Esophagus squamous epithelium (tissue), 5 donors: ENCODE measurements at regions not wholly inside any gene's neighbourhood (a gene's known extent, or its start where the extent isn't known, plus 50 kb on each side); places are given as distances from the start of the nearest gene placed in this dataset.
A peak's percentile ranks its signal among the peaks of the same experiment; 100 is the strongest.

Source experiments
- DNase-seq: peaks from one replicate; lab custom pipeline; 2025; lab: John Stamatoyannopoulos, UW
- H3K27ac ChIP-seq, 4 donors: fragments of 200-600 bp; sonication (generic); one replicate each; pipeline ENCODE4 v1.5.1; 2016 to 2019; ENCODE audit warnings: mild to moderate bottlenecking in 1 of 4
- H3K27me3 ChIP-seq, 4 donors: fragments of 200-600 bp; sonication (generic); 1 replicate in 3 of 4; 2 replicates in 1 of 4; pipeline versions ENCODE4 v1.5.1 to v1.6.0; 2017 to 2021; ENCODE audit warnings: antibody characterized with exemption in 1 of 4
- H3K36me3 ChIP-seq, 3 donors: fragments of 200-600 bp; sonication (generic); one replicate each; pipeline ENCODE4 v1.5.1; 2016 to 2019
- H3K4me1 ChIP-seq, 3 donors: fragments of 200-600 bp; sonication (generic); one replicate each; pipeline ENCODE4 v1.5.1; 2017 to 2019
- H3K4me3 ChIP-seq, 4 donors: fragments of 200-600 bp; sonication (generic); 1 replicate in 3 of 4; 2 replicates in 1 of 4; pipeline ENCODE4 v1.5.1; 2016 to 2019; ENCODE audit warnings: mild to moderate bottlenecking in 2 of 4, moderate library complexity in 1 of 4
- H3K9me3 ChIP-seq, 3 donors: fragments of 200-600 bp; sonication (generic); one replicate each; pipeline ENCODE4 v1.5.1; 2016 to 2019
- POLR2A ChIP-seq, 4 donors: fragments of 450-650 bp; IDR thresholded peaks; one replicate each; pipeline ENCODE4 v1.6.1; 2017; ENCODE audit warnings: antibody characterized with exemption in 4 of 4, mild to moderate bottlenecking in 4 of 4, moderate library complexity in 3 of 4
- WGBS, 2 donors: methylation state at CpG; one replicate each; pipeline ENCODE4 v1.1.5; 2018; 5-methylcytosine and 5-hydroxymethylcytosine counted together
- intact Hi-C: fragments of 100-400 bp; cut with DNase I; formaldehyde crosslinking; loops from one replicate; pipeline ENCODE4 v1.15.0; 2022
- TF ChIP-seq, protein P1 (sequence below), 6 experiments: fragments of 450-650 bp in 4 of 6; fragments of 200-600 bp in 2 of 6; sonication (generic) in 2 of 6; IDR thresholded peaks; one replicate each; pipeline ENCODE4 v1.5.1; 2016 to 2019; ENCODE audit warnings: antibody characterized with exemption in 6 of 6, mild to moderate bottlenecking in 4 of 6, moderate library complexity in 4 of 6
- donor health status: DM: yes; HTN: yes; CAD: no.

DNA sequence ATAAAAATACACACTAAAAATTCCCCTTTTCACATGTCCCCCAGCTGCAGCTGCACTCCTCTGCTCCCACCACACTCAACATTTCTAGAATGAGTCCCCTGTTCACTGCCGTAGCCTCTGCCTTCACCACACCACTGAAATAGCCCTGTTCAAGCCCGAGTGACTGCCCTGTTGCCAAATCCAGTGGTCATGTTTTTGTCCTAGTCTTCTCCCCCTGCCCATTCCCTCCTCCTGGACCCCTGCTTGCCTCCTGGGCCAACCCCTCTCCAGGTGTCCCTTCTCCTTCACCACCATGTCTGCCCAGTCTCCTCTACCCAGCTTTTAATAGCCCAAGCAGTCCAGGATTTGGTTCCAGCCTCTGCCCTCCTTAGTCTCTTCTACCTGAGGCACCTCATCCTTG lies 97.1 kb upstream of the LGALSL start:
- no peak for TF ChIP-seq POLR2A (IDR thresholded peaks at IDR 0.05)
- H3K9me3 ChIP-seq, result no peaks in the 10 kb centered on the region
- H3K4me1 ChIP-seq, result peaks cover 16 to 50% (median 24%) of the 10 kb centered on the region in 3 donors
- no peak overlapping the region for H3K4me3 ChIP-seq
- intact Hi-C loops, result no loop called here
- no peaks in the 10 kb centered on the region for H3K27me3 ChIP-seq
- H3K27ac ChIP-seq, result no peak overlapping the region
- H3K36me3 ChIP-seq, result no peaks in the 10 kb centered on the region
- WGBS, 2 donors, result 77 to 85% methylated on average over 2 of the region's 2 CpGs
- DNase-seq, result no peak

DNA sequence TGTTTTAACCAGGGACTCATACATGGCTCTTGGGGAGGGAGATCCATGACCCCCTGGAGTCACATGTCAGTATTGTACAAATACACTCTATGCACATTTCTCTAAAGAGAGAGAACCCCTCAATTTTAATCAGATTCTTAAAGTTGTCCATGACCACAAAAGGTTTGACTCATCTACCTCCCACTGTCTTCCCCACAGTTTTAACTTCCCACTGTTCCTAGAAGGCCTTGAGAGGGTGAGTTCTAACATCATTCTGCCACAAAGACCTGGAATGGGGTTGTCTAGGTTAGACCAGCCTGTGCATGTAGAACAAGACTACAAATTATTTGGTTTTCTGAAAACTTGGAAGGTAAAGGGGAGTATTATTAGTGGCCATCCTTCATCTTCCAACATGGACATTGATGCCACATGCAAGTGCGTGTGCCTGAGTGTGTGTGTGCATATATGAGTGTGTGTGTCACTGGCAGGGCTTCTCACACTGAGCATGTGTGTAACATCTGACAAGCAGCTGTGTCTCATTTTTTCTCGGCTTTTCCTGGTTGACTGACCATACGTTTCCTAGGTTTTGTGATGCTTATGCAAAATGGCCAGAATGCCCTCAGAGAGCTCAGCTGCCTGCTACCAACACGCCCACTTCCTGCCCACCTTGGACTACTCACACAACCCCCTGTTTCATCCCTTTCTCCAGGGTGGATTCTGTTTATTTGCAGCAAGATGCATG lies 94.6 kb upstream of the LGALSL start:
- no peaks in the 10 kb centered on the region for H3K9me3 ChIP-seq
- H3K4me1 ChIP-seq, result peaks cover 20 to 73% (median 37%) of the 10 kb centered on the region in 3 donors
- no peak for DNase-seq
- intact Hi-C loops, result no loop called here
- H3K4me3 ChIP-seq, result peak overlapping the region in 2 of 4 donors; percentile 2 to 5
- peak overlapping the region; percentile 69 to 92 (median 84) for H3K27ac ChIP-seq
- TF ChIP-seq, protein P1, sequence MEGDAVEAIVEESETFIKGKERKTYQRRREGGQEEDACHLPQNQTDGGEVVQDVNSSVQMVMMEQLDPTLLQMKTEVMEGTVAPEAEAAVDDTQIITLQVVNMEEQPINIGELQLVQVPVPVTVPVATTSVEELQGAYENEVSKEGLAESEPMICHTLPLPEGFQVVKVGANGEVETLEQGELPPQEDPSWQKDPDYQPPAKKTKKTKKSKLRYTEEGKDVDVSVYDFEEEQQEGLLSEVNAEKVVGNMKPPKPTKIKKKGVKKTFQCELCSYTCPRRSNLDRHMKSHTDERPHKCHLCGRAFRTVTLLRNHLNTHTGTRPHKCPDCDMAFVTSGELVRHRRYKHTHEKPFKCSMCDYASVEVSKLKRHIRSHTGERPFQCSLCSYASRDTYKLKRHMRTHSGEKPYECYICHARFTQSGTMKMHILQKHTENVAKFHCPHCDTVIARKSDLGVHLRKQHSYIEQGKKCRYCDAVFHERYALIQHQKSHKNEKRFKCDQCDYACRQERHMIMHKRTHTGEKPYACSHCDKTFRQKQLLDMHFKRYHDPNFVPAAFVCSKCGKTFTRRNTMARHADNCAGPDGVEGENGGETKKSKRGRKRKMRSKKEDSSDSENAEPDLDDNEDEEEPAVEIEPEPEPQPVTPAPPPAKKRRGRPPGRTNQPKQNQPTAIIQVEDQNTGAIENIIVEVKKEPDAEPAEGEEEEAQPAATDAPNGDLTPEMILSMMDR (IDR thresholded peaks at IDR 0.05), result no peak
- TF ChIP-seq POLR2A (IDR thresholded peaks at IDR 0.05), result no peak
- 44 to 45% methylated on average over 4 of the region's 4 CpGs for WGBS, 2 donors
- H3K27me3 ChIP-seq, result no peaks in the 10 kb centered on the region
- H3K36me3 ChIP-seq, result no peaks in the 10 kb centered on the region

DNA sequence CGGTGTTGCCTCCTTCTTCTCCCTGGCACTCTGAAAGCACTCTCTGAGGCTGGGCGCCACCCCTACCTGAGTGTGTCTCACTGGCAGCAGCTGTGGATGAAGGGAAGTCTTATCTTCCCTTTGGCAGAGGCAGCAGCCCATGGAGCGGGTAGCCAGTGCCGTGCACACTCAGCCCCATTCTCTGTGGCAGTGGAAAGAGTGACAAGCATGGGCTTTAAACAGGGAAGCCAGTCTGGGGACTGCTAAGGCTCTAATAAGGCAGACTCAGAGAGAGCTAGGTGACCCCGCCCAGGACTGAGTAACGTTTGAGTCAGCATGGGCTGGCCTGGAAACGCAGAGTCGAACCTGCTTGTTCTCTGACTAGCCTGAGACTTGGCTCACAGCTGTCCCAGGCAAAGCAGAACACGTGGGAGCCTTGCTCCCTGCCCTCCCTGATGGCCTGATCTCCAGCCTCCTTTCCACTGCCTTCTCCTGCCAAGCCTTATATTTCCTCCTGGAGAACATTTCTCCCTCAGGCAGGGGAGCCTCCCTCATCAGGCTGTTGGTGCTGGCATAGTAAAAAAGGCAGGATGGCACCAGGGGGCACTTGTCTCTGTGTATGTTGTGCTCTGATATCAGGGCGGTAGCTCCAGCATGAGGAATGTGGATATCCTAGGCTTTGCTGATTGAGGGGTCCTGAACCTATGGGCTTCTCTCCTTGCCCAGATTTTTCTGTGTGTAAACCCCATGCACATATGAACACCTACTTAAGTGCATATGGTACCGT lies 93.9 kb upstream of the LGALSL start:
- no peak for DNase-seq
- Histone ChIP-seq H3K4me3 (peak overlapping the region in 2 of 4 donors; percentile 2 to 5), H3K4me1 (peaks cover 20 to 69% (median 35%) of the 10 kb centered on the region in 3 donors), H3K27ac (peak overlapping the region; percentile 69 to 92 (median 84)), H3K36me3 (no peaks in the 10 kb centered on the region), H3K9me3 (no peaks in the 10 kb centered on the region), H3K27me3 (no peaks in the 10 kb centered on the region)
- TF ChIP-seq POLR2A (IDR thresholded peaks at IDR 0.05), result peak in 2 of 4 donors; percentile 36 to 44
- TF ChIP-seq, protein P1 (IDR thresholded peaks at IDR 0.05), result peak in 2 of 6 experiments; percentile 6 to 35
- 25 to 45% methylated on average over 3 to 8 of the region's 11 CpGs for WGBS, 2 donors
- intact Hi-C loops, result no loop called here

DNA sequence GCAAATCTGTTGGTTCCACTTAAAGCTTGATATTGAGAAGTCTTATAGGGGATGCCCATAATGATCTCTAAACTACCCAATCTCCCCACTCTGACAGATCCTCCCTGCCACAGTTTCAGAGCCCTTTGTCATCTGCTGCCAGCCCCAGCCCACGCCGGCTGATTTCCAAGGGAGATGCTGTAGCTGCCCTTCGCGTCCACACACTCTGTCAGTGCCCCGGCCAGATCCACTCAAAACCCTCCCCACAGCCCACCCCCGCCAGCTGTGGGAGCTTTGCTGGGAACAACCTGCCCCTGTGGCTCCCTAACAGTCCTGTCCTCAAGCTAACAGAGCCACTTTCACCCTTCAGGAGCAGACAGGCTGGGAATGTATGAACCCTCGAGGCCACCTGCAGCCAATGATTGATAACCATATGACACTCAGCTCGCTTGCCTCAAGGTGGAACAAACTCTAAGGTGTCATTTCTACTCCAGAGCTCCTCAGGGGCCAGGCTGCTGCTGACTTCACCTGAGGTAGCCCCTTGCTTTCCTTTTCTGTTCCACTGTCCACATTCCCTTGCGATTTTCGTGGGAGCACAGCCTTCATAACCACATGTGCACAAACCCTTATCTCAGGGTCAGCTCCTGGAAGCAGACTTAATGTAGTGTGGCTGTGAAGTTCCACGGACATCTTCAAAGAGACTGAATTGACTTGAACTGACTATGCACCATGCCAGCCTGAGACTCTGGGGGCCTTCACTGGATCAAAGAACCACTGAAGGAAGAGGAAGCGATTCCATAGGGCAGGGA lies 92.6 kb upstream of the LGALSL start:
- H3K27ac ChIP-seq, result peak overlapping the region; percentile 83 to 91 (median 84)
- no peaks in the 10 kb centered on the region for H3K27me3 ChIP-seq
- H3K4me3 ChIP-seq, result no peak overlapping the region
- intact Hi-C loops, result no loop called here
- 80 to 92% methylated on average over 2 to 9 of the region's 12 CpGs for WGBS, 2 donors
- H3K36me3 ChIP-seq, result no peaks in the 10 kb centered on the region
- TF ChIP-seq, protein P1 (IDR thresholded peaks at IDR 0.05), result no peak
- no peak for TF ChIP-seq POLR2A (IDR thresholded peaks at IDR 0.05)
- no peaks in the 10 kb centered on the region for H3K9me3 ChIP-seq
- H3K4me1 ChIP-seq, result peaks cover 20 to 58% (median 35%) of the 10 kb centered on the region in 3 donors
- DNase-seq, result no peak

DNA sequence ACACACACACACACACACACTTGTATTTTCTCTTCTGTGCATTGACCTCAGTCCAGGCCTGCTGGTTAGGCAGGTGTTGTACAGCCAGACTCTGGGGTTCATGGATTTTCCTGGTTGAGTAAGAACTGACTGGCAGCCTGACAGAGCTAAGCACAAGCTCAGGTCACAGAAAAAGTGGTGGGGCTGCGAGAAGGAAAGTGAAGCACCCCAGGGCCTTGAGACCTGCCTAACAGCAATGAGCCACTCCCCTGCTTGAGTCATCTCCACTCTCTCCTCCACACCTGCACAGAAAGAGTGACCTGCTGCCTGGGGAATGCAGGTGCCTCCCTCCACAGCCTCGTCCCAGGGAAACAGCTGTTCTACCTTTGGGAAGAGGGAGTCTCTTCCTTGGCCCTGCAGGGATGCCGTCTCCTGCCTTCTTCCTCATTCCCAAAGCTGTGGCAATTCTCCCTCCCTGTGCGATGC lies 91.4 kb upstream of the LGALSL start:
- WGBS, 2 donors, result 56 to 69% methylated on average over 3 of the region's 4 CpGs
- no peak overlapping the region for H3K4me3 ChIP-seq
- H3K9me3 ChIP-seq, result no peaks in the 10 kb centered on the region
- TF ChIP-seq, protein P1 (IDR thresholded peaks at IDR 0.05), result peak in 3 of 6 experiments; percentile 11 to 44 (median 21)
- no peak for TF ChIP-seq POLR2A (IDR thresholded peaks at IDR 0.05)
- no peaks in the 10 kb centered on the region for H3K27me3 ChIP-seq
- no peak for DNase-seq
- intact Hi-C loops, result no loop called here
- no peaks in the 10 kb centered on the region for H3K36me3 ChIP-seq
- peak overlapping the region; percentile 83 to 91 (median 84) for H3K27ac ChIP-seq
- peaks cover 20 to 58% (median 35%) of the 10 kb centered on the region in 3 donors for H3K4me1 ChIP-seq
